HFFc6 (cell line): ENCODE measurements at regions not wholly inside any gene's neighbourhood (a gene's known extent, or its start where the extent isn't known, plus 50 kb on each side); places are given as distances from the start of the nearest gene placed in this dataset.

Source experiments
- DNase-seq: peaks from one replicate; pipeline ENCODE4 v3.0.0-alpha.2; 2018
- H3K27ac Mint-ChIP-seq: 2 replicates; pipeline ENCODE4 v1.8.0; 2020; ENCODE audit warnings: mild to moderate bottlenecking, mixed read lengths
- H3K27me3 Mint-ChIP-seq: 2 replicates; pipeline ENCODE4 v1.8.0; 2021; ENCODE audit warnings: mild to moderate bottlenecking, moderate library complexity, mixed read lengths; ENCODE audit not compliant: insufficient read depth
- H3K36me3 Mint-ChIP-seq: 2 replicates; pipeline ENCODE4 v1.8.0; 2021; ENCODE audit warnings: low read depth, mixed read lengths
- H3K4me1 Mint-ChIP-seq: 2 replicates; pipeline ENCODE4 v1.8.0; 2020; ENCODE audit warnings: low read depth, mixed read lengths
- H3K4me3 Mint-ChIP-seq: 2 replicates; pipeline ENCODE4 v1.8.0; 2020; ENCODE audit warnings: mild to moderate bottlenecking, moderate library complexity, mixed read lengths
- H3K9me3 Mint-ChIP-seq: 2 replicates; pipeline ENCODE4 v1.8.0; 2020; ENCODE audit warnings: mild to moderate bottlenecking, mixed read lengths
- TF ChIP-seq, protein P1 (sequence below): fragments of 200-600 bp; sonication (generic); IDR thresholded peaks from 2 replicates; pipeline ENCODE4 v1.5.0; 2021; ENCODE audit warnings: antibody characterized with exemption, mild to moderate bottlenecking

DNA sequence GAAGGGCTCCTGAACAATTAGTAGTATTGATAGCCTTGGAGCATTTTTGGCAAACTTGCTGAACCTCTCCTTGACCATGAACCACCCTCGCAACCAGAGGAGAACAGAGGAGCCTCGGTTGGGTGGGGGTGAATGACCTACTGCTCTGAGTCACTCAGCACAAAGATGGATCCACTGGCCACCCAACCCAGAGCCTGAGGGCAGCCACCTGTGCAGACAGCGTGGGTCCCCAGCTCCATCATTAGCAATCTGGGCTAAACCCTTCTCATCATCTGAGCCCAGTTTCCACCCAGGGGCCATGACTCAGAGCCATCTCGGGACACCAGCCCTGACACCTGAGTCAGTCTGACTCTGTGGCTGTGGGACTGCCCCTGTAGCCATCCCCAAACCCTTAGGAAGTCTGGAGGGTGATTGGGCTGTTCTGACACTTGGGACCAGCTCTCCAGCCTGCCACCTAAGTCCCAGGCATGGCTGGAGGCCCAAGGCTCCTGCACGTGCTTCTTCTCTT is 171.8 kb upstream of the GPR26 start:
- Mint-ChIP-seq H3K36me3 (0 out of 2 replicates have a peak, but pooled peaks cover under 1% of the 10 kb centered on the region), H3K27me3 (peaks cover 2% of the 10 kb centered on the region; the same call in 1 of the 2 replicates), H3K27ac (no peak overlapping the region), H3K4me3 (no peak overlapping the region), H3K9me3 (peaks cover 53% of the 10 kb centered on the region), H3K4me1 (no peaks in the 10 kb centered on the region)
- no peak for DNase-seq
- TF ChIP-seq, protein P1, sequence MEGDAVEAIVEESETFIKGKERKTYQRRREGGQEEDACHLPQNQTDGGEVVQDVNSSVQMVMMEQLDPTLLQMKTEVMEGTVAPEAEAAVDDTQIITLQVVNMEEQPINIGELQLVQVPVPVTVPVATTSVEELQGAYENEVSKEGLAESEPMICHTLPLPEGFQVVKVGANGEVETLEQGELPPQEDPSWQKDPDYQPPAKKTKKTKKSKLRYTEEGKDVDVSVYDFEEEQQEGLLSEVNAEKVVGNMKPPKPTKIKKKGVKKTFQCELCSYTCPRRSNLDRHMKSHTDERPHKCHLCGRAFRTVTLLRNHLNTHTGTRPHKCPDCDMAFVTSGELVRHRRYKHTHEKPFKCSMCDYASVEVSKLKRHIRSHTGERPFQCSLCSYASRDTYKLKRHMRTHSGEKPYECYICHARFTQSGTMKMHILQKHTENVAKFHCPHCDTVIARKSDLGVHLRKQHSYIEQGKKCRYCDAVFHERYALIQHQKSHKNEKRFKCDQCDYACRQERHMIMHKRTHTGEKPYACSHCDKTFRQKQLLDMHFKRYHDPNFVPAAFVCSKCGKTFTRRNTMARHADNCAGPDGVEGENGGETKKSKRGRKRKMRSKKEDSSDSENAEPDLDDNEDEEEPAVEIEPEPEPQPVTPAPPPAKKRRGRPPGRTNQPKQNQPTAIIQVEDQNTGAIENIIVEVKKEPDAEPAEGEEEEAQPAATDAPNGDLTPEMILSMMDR = no peak

- Mint-ChIP-seq H3K36me3 (0 out of 2 replicates have a peak, but pooled peaks cover 4% of the 10 kb centered on the region), H3K4me1 (no peaks in the 10 kb centered on the region), H3K27me3 (peaks cover 3% of the 10 kb centered on the region; the same call in 1 of the 2 replicates), H3K4me3 (no peak overlapping the region), H3K27ac (no peak overlapping the region), H3K9me3 (peaks cover 57% of the 10 kb centered on the region)
- TF ChIP-seq, protein P1 = no peak
- DNase-seq = no peak
Measured at GRCh38 chr10:123496375-123496774, 169.8 kb upstream of the GPR26 start.

GRCh38 chr10:123496996-123497660 is 169.0 kb upstream of the GPR26 start:
- Mint-ChIP-seq H3K4me3 (no peak overlapping the region), H3K27me3 (peaks cover 3% of the 10 kb centered on the region; the same call in 1 of the 2 replicates), H3K27ac (no peak overlapping the region), H3K4me1 (no peaks in the 10 kb centered on the region), H3K36me3 (peaks cover 9% of the 10 kb centered on the region; the same call in 1 of the 2 replicates), H3K9me3 (peaks cover 56% of the 10 kb centered on the region)
- TF ChIP-seq, protein P1 = no peak
- no peak for DNase-seq

DNA sequence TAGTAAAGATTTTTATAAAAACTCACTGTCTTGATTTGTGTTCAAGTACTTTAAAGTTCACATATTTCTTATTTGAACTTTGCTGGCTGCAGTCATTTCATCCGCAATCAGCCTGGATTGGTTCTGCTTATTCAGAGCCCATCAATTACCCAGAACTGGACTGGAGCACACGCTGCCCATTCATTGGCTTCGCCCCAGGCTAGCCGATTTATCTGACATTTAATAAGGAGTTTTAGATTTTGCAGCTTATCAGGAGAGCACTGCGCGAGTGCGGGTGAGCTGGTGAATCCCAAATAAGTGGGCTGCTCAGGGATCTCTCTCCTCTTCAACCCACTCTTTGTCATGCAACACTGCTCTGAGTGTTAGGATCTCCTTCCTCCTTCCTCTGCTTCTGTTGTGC is 166.0 kb upstream of the GPR26 start:
- Mint-ChIP-seq H3K9me3 (peaks cover 43% of the 10 kb centered on the region), H3K4me3 (no peak overlapping the region), H3K27ac (no peak overlapping the region), H3K27me3 (peaks cover 5% of the 10 kb centered on the region), H3K4me1 (no peaks in the 10 kb centered on the region), H3K36me3 (peaks cover 10% of the 10 kb centered on the region; the same call in 1 of the 2 replicates)
- TF ChIP-seq, protein P1 = no peak
- DNase-seq = no peak

- Mint-ChIP-seq H3K27me3 (peaks cover 5% of the 10 kb centered on the region), H3K9me3 (peaks cover 43% of the 10 kb centered on the region), H3K4me1 (no peaks in the 10 kb centered on the region), H3K36me3 (peaks cover 10% of the 10 kb centered on the region; the same call in 1 of the 2 replicates), H3K4me3 (no peak overlapping the region), H3K27ac (no peak overlapping the region)
- DNase-seq = no peak
- TF ChIP-seq, protein P1 = no peak
Measured at GRCh38 chr10:123501148-123501547, 165.0 kb upstream of the GPR26 start.
